Esophagus muscularis mucosa (tissue), 4 donors: ENCODE measurements at regions not wholly inside any gene's neighbourhood (a gene's known extent, or its start where the extent isn't known, plus 50 kb on each side); places are given as distances from the start of the nearest gene placed in this dataset.

ENCODE experiments used
- DNase-seq: peaks from one replicate; pipeline ENCODE4 v3.0.0-alpha.2; 2017; ENCODE audit errors: extremely low spot score
- H3K27ac ChIP-seq, 4 donors: fragments of 200-600 bp; sonication (generic); replicated peaks in 1 of 4; 1 replicate in 3 of 4; 2 replicates in 1 of 4; pipeline ENCODE4 v1.5.1; 2016 to 2019; ENCODE audit warnings: mild to moderate bottlenecking in 1 of 4
- H3K27me3 ChIP-seq, 4 donors: fragments of 200-600 bp; sonication (generic); one replicate each; pipeline versions ENCODE4 v1.5.1 to v1.6.0; 2016 to 2019
- H3K36me3 ChIP-seq, 4 donors: fragments of 200-600 bp; sonication (generic); one replicate each; pipeline ENCODE4 v1.5.1; 2016 to 2019
- H3K4me1 ChIP-seq, 4 donors: fragments of 200-600 bp; sonication (generic); one replicate each; pipeline ENCODE4 v1.5.1; 2016 to 2019
- H3K4me3 ChIP-seq, 4 donors: fragments of 200-600 bp; sonication (generic); 1 replicate in 2 of 4; 2 replicates in 2 of 4; pipeline ENCODE4 v1.5.1; 2016 to 2019; ENCODE audit warnings: mild to moderate bottlenecking in 4 of 4, moderate library complexity in 1 of 4
- H3K9me3 ChIP-seq, 4 donors: fragments of 200-600 bp; sonication (generic); 1 replicate in 3 of 4; 2 replicates in 1 of 4; pipeline ENCODE4 v1.5.1; 2016 to 2019
- EP300 ChIP-seq: sonication (generic); formaldehyde crosslinking; IDR thresholded peaks from one replicate; pipeline ENCODE4 v1.6.1; 2017; ENCODE audit warnings: antibody characterized with exemption
- POLR2A ChIP-seq: fragments of 450-650 bp; IDR thresholded peaks from one replicate; pipeline ENCODE4 v1.6.1; 2017; ENCODE audit warnings: antibody characterized with exemption, moderate library complexity, mild to moderate bottlenecking, low read depth
- POLR2AphosphoS5 ChIP-seq, 2 donors: sonication (generic); formaldehyde crosslinking; IDR thresholded peaks; one replicate each; pipeline ENCODE4 v1.6.1; 2017; ENCODE audit warnings: antibody characterized with exemption in 2 of 2
- WGBS: methylation state at CpG from one replicate; pipeline ENCODE4 v1.1.5; 2018; 5-methylcytosine and 5-hydroxymethylcytosine counted together
- intact Hi-C: fragments of 100-400 bp; cut with DNase I; formaldehyde crosslinking; loops from one replicate; pipeline ENCODE4 v1.15.1; 2023
- TF ChIP-seq, protein P1 (sequence below), 3 experiments: fragments of 200-600 bp in 2 of 3; fragments of 450-650 bp in 1 of 3; sonication (generic) in 2 of 3; IDR thresholded peaks; one replicate each; pipeline ENCODE4 v1.5.1; 2017 to 2019; ENCODE audit warnings: antibody characterized with exemption in 3 of 3, mild to moderate bottlenecking in 2 of 3, moderate library complexity in 1 of 3

DNA sequence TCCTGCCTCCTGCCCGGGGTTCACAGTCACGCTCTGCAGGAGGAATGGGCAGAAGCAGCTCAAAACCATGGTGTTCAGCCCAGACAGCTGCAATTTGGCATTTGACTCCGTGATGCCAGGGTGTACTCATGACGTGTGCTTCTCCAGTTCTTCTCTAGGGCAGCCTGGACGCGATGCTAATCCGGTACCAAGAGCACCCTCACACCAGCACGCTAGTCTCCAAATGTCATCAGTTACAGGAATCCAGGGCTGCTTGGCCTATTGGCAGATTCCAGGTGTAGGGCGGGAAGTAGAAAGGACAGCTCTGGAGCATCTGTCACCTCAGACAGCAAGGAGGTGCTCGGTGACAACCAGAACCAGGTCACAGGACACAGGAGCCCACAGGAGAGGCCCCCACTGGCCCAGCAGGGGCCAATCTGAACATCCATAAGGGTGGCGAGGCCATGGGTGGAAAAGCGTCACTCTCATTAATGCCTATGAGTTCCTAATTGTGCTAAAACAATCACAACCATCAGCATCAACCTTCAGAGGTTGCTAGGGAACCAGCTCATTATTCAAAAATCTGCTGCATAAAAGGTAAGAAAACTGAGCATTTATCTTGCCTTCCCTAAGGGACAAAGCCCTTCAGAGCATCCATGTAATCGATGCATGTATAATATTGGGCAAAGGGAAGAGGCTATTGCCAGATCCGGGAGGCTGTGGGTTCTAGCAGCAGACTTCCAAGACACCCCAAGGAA, 241.9 kb upstream of the IRX4 start:
- H3K27ac ChIP-seq, result no peak overlapping the region
- H3K36me3 ChIP-seq, result no peaks in the 10 kb centered on the region
- intact Hi-C loops, result no loop called here
- DNase-seq, result no peak
- H3K27me3 ChIP-seq, result peaks cover 0 to 36% (median 0%) of the 10 kb centered on the region in 4 donors
- no peak overlapping the region for H3K4me3 ChIP-seq
- 81% methylated on average over 9 of the region's 14 CpGs for WGBS
- H3K9me3 ChIP-seq, result peaks cover 0 to 10% (median 0%) of the 10 kb centered on the region in 4 donors
- peaks cover 0 to 10% (median 6%) of the 10 kb centered on the region in 4 donors for H3K4me1 ChIP-seq
- no peak for TF ChIP-seq EP300

DNA sequence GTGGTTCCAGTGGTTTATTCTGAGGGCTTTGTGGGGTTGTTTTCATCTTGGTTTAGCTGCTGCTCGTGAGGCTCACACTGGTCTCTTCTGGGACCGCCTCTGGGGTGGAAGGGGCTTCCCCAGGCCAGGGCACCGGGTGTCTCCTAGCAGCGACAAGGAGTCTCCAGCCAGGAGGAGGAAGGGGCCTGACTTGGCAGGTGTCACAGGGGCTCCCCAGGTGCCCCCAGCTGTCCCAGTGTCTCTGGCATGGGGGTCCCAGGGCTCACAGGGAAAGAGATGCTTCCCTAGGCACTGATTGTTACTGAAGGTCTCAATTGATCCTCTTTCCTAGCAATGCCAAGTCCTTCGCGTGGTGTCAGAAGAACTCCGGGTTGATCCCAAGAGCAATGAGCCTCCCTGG, 241.1 kb upstream of the IRX4 start:
- no peaks in the 10 kb centered on the region for H3K36me3 ChIP-seq
- TF ChIP-seq POLR2AphosphoS5 (IDR thresholded peaks at IDR 0.05) (no peak), EP300 (no peak), POLR2A (no peak)
- TF ChIP-seq, protein P1, sequence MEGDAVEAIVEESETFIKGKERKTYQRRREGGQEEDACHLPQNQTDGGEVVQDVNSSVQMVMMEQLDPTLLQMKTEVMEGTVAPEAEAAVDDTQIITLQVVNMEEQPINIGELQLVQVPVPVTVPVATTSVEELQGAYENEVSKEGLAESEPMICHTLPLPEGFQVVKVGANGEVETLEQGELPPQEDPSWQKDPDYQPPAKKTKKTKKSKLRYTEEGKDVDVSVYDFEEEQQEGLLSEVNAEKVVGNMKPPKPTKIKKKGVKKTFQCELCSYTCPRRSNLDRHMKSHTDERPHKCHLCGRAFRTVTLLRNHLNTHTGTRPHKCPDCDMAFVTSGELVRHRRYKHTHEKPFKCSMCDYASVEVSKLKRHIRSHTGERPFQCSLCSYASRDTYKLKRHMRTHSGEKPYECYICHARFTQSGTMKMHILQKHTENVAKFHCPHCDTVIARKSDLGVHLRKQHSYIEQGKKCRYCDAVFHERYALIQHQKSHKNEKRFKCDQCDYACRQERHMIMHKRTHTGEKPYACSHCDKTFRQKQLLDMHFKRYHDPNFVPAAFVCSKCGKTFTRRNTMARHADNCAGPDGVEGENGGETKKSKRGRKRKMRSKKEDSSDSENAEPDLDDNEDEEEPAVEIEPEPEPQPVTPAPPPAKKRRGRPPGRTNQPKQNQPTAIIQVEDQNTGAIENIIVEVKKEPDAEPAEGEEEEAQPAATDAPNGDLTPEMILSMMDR (IDR thresholded peaks at IDR 0.05), result no peak
- peaks cover 0 to 4% (median 2%) of the 10 kb centered on the region in 4 donors for H3K4me1 ChIP-seq
- WGBS, result 86% methylated on average over 5 of the region's 7 CpGs
- peaks cover 0 to 10% (median 0%) of the 10 kb centered on the region in 4 donors for H3K9me3 ChIP-seq
- no peak overlapping the region for H3K4me3 ChIP-seq
- intact Hi-C loops, result no loop called here
- DNase-seq, result no peak
- H3K27me3 ChIP-seq, result peaks cover 0 to 36% (median 0%) of the 10 kb centered on the region in 4 donors
- no peak overlapping the region for H3K27ac ChIP-seq

DNA sequence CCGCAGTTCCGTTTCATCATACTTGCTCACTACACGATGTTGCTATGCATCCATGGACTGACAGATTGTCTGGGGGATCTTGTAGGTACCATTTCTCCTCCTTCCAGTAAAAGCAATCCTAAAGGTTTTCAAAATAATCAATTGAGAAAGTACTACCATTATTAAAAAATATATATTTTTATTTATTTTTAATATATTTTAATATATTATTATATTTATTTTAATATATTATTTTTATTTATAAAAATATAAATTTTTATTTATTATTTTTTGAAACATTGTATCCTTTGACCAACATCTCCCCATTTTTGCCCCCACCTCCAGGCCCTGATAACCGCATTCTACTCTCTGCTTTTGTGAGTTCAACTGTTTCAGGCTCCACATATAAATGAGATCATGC, 237.6 kb upstream of the IRX4 start:
- Histone ChIP-seq H3K27me3 (peaks cover 0 to 23% (median 0%) of the 10 kb centered on the region in 4 donors), H3K36me3 (no peaks in the 10 kb centered on the region), H3K27ac (no peak overlapping the region), H3K9me3 (peaks cover 0 to 10% (median 0%) of the 10 kb centered on the region in 4 donors), H3K4me3 (no peak overlapping the region), H3K4me1 (no peaks in the 10 kb centered on the region)
- intact Hi-C loops, result no loop called here
- 75% methylated on average over 4 of the region's 4 CpGs for WGBS
- DNase-seq, result no peak
- TF ChIP-seq POLR2A (no peak), EP300 (no peak), POLR2AphosphoS5 (IDR thresholded peaks at IDR 0.05) (no peak)
- TF ChIP-seq, protein P1 (IDR thresholded peaks at IDR 0.05), result no peak

DNA sequence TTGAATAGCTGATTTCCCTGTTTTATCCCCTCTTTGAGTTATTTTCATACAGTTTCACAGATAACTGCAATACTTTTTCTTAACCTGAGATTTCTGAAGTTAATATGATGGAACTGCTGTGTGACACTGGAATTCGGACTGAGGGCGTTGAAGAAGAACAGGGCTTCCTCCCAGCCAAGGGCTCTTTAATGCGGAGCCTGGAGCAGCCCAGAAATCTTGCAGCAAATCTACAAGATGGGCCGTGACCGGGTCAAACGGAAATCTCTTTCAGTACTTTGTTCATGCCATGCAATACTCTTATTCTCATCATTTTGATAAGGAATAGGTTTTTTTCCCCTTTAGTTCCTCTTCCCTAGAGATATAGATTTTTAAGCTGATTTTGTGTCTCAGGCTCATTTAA, 236.8 kb upstream of the IRX4 start:
- H3K9me3 ChIP-seq, result peaks cover 0 to 10% (median 0%) of the 10 kb centered on the region in 4 donors
- no peaks in the 10 kb centered on the region for H3K4me1 ChIP-seq
- H3K36me3 ChIP-seq, result no peaks in the 10 kb centered on the region
- WGBS, result 36% methylated on average over 6 of the region's 6 CpGs
- H3K27me3 ChIP-seq, result peaks cover 0 to 20% (median 0%) of the 10 kb centered on the region in 4 donors
- no peak for TF ChIP-seq POLR2AphosphoS5 (IDR thresholded peaks at IDR 0.05)
- TF ChIP-seq, protein P1 (IDR thresholded peaks at IDR 0.05), result no peak
- TF ChIP-seq POLR2A, result no peak
- no peak for TF ChIP-seq EP300
- no peak overlapping the region for H3K27ac ChIP-seq
- DNase-seq, result no peak
- intact Hi-C loops, result no loop called here
- H3K4me3 ChIP-seq, result no peak overlapping the region

DNA sequence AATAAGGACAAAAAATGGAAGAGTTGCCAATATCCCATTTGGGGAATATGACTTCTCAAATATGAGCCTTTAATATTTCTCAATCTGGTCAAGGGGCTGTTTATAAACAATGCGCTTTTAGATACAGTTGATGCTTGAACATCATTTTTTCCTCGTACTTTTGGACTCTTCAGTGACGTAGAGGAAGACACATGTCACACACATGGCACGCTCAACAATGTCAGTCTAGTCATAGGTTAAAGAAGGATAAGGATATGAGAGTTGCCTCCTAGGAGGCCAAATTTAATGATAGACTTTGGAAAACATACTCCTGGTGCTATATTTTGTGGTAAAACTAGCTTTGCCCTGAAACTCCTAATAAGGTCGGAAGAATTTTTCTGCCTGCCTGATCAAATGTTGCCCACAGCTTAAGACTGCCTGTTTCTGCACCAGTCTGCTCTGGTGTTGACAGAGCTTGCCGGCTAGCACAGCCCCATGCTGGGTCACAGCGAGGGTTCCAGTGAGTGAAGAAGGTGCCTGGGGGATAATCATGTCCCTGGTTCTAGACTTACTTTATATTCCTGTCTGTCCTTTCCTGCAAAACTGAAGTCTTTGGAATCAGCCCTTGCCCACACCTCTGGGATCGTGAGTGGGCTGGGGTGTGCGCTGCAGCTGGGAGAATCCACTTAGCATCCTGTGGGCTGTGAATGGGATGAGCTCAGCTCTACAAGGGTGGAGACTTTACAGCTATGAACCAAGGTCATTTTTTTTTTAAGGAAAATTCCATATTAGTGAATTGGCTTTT, 230.8 kb upstream of the IRX4 start:
- no peak for DNase-seq
- H3K9me3 ChIP-seq, result no peaks in the 10 kb centered on the region
- no peak overlapping the region for H3K27ac ChIP-seq
- 78% methylated on average over 9 of the region's 9 CpGs for WGBS
- H3K36me3 ChIP-seq, result no peaks in the 10 kb centered on the region
- no peaks in the 10 kb centered on the region for H3K4me1 ChIP-seq
- H3K27me3 ChIP-seq, result peaks cover 0 to 8% (median 0%) of the 10 kb centered on the region in 4 donors
- TF ChIP-seq, protein P1 (IDR thresholded peaks at IDR 0.05), result no peak
- TF ChIP-seq POLR2A (no peak), EP300 (no peak), POLR2AphosphoS5 (IDR thresholded peaks at IDR 0.05) (no peak)
- intact Hi-C loops, result no loop called here
- H3K4me3 ChIP-seq, result no peak overlapping the region
